Central memory CD4-positive, alpha-beta T cell (primary cell): ENCODE measurements at regions not wholly inside any gene's neighbourhood (a gene's known extent, or its start where the extent isn't known, plus 50 kb on each side); places are given as distances from the start of the nearest gene placed in this dataset.
"Not testable (repeated sequence)": the region's sequence is repeated elsewhere in the genome, so short reads cannot be mapped to it uniquely, and the experiment has no call there.

Source experiments
- DNase-seq: peaks from one replicate; pipeline ENCODE4 v3.0.0; 2022

DNA sequence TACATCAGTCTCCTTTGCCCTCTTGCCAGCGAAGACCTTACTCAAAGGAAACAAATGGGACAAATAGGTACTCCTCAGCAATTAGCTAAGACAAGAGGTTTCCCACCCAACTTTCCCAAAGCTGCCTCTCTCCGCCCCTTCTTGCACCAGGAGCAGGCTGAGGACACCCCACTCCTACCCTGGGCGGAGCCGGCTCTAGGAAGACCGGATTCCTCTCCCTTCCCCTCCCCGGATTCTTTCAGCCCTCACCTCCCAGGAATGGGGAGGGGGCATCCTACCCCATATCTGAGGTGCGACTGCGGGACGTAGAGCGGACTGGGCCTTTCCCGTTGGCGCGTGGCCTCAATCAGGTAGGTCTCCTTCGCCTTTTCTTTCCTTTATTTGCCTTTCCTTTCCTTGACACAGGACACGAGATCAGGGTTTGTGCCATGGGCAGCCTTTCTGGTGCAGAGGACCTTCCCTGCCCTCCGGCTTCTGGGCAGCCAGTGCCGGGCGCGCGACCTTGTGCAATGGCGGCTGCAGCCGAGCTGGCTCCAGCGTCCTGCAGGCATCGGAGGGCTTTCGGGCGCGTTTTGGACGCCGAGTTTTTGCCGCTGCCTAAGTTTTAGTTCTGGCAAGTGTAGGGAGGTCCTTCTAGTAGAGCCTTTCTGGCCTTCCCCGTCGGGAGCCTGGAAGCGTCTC lies 279.9 kb downstream of the PLS3 start:
- DNase-seq: not testable (repeated sequence)

- not testable (repeated sequence) for DNase-seq
Observed at GRCh38 chrX:115850986-115851385, 290.0 kb downstream of the PLS3 start.

DNA sequence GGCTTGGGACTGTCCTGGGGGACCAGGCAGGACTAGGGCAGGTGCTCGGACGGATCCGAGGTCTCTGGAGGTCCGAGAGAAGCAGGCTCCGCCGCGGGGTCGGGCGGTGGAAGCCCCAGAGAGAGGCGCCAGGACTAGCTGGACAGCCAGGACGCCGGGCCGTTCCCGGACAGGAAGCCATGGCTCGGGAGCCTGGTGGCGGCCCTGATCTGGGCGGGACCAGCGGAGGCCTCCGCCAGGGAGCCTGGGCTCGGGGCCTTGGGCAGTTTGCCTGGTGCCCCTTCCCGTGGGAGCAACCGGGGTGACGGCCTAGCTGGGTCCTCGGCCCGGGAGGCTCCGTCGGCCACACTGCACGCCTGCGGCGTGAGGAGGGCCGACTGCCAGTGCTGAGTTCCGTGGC lies 292.3 kb downstream of the PLS3 start:
- DNase-seq: not testable (repeated sequence)

- DNase-seq: not testable (repeated sequence)
Observed at GRCh38 chrX:115881170-115881569, 289.4 kb upstream of the AGTR2 start.

DNA sequence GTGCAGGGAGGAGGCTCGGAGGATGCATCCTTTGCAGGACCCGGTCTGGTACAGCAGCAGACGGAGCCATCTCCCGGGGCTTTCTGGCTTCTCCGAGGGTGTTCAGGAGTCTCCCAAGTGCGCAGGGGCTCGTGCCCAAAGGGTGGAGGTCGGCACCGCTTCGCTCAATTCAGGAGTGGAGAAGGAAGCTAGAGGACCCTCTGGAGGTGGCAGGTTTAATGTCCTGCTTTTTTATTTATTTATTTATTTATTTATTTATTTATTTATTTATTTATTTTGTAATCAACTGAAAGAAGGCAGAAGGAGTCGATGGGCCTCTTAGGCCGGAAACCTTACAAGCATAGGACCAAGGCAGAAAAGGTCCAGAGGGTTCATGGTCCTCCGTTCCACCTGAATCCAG lies 286.4 kb upstream of the AGTR2 start:
- not testable (repeated sequence) for DNase-seq

DNA sequence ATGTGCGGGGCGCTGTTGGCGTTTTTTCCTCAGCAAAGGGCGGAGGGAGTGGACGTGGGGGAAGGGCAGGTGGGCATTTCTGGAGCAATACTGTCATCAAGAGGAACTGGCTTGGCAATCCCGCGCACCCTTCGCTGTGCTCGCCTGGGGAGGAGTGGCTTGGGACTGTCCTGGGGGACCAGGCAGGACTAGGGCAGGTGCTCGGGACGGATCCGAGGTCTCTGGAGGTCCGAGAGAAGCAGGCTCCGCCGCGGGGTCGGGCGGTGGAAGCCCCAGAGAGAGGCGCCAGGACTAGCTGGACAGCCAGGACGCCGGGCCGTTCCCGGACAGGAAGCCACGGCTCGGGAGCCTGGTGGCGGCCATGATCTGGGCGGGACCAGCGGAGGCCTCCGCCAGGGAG lies 282.5 kb upstream of the AGTR2 start:
- DNase-seq: peak; percentile 95

GRCh38 chrX:115888519-115888918 lies 282.0 kb upstream of the AGTR2 start:
- not testable (repeated sequence) for DNase-seq

DNA sequence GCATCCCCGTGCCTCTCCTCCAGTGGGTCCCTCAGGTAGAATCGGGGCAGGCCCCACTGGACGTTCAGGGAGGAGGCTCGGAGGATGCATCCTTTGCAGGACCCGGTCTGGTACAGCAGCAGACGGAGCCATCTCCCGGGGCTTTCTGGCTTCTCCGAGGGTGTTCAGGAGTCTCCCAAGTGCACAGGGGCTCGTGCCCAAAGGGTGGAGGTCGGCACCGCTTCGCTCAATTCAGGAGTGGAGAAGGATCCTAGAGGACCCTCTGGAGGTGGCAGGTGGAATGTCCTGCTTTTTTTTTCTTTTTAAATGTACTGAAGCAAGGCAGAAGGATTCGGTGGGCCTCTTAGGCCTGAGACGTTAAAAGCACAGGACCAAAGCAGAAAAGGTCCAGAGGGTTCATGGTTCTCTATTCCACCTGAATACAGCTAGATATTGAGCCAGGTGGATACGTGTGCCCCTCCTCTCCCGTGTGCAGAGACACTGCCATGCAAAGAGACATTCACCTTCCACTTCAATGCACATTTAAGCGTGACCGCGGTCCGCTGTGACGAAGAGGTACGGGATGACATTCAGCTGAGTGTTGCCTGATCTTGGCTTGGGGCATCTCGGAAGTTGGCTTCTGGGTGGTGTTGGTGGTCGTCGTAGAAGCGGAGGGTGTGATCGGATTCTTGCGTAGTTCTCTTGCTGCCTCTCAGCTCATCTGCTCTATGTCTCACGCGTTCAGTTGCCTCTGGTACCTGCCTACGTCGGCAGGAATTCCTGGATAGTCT lies 281.2 kb upstream of the AGTR2 start:
- no peak for DNase-seq

GRCh38 chrX:115892056-115892708 lies 278.4 kb upstream of the AGTR2 start:
- no peak for DNase-seq

DNA sequence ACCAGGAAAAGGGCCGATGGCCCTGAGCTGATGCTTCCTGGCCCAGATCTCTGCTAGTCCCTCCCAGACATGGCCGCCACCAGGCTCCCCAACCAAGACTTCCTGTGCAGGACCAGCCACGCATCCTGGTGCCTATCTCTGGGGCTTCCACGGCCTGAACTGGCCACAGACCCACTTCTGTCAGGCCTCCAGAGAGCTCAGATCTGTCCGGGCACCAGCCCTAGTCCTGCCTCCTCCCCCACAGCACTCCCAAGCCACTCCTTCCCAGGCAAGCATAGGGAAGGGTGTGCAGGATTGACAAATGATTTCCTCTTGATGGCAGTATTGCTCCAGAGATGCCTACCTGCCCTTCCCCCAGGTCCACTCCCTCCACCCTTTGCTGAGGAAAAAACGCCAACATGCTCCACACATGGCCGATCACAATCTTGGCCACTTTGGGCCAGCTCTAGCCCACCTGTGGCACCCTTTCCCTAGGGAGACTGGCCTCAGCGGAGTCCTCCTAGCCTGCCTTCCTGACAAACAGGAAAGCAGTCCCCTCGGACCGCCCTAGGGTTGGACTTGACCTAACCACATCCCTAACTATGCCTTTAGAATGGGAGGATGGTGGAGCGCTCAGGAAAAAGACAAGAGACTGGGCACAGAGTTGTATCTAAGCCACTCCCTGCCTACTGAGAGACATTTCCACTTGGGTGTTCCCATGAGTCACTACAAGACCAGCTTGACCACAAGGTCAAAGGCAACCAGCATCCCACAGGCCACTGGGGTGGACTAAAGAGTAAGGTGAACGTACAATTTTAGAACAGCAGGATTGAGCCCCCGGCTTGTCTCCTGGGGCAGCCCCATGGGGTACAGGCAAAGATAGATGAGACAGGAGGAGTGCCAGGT lies 277.5 kb upstream of the AGTR2 start:
- peak; percentile 71 for DNase-seq

GRCh38 chrX:115894087-115894486 lies 276.5 kb upstream of the AGTR2 start:
- DNase-seq: no peak

- DNase-seq: no peak
Observed at GRCh38 chrX:115895678-115896329, 274.7 kb upstream of the AGTR2 start.

- no peak for DNase-seq
Observed at GRCh38 chrX:115896362-115896761, 274.2 kb upstream of the AGTR2 start.

- DNase-seq: no peak
Observed at GRCh38 chrX:115897956-115898355, 272.6 kb upstream of the AGTR2 start.

- peak; percentile 79 for DNase-seq
Observed at GRCh38 chrX:115898382-115899001, 272.1 kb upstream of the AGTR2 start.

GRCh38 chrX:115900425-115900824 lies 270.1 kb upstream of the AGTR2 start:
- DNase-seq: no peak

DNA sequence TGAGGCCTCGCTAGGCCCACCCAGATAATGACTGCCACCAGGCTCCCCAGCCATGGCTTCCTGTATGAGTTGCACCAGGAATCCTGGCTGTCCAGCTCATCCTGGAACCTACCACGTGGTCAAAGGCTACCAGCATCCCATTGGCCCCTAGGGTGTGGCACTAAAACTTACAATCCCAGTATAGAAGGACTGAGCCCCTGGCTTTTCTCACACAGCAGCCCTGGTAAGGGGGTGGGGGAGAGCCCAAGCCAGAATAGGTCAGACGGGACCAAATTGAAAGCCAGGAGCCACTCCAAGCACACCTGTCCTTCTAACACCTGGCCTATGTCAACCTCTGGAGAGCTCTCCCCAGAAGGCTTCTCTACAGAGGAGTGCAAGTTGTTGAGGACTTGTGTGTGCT lies 269.3 kb upstream of the AGTR2 start:
- no peak for DNase-seq

DNA sequence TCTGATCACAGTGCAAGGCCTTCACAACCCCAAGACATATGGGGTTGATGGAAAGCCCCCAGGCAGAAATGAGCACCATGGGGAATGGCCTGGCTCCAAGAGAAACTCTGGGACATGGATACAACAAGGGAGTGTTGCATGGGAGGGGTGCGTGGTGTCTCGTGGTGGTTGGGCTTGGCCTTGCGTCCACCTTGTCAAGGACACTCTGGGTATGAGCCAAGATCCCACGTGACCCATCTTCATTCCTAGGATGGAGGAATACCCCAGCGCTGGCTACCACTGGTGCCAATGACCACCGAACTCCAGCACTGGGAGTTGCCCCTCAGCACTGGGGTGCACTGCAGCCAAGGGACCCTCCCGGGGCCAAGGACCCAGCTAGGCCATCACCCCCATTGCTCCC lies 267.5 kb upstream of the AGTR2 start:
- no peak for DNase-seq

GRCh38 chrX:115906276-115906675 lies 264.3 kb upstream of the AGTR2 start:
- no peak for DNase-seq

DNA sequence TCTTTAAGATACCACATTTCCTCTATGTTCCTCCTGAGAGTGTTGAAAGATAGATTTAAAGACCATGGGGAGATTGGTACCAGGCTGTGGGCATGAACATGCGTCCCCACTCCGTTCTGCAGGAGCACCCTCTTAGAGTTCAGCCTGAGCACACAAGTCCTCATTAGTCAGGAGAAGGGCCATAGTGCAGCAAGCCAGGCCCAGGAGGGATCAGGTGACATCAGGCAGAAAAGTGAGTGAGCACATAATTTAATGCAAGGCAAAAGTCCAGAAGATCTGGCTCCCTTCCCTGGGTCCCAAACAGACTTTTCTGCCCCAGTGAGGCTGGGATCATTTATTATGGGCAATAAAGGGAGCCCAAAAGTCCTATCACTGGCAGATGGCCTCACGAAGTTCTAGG lies 263.7 kb upstream of the AGTR2 start:
- DNase-seq: no peak

DNA sequence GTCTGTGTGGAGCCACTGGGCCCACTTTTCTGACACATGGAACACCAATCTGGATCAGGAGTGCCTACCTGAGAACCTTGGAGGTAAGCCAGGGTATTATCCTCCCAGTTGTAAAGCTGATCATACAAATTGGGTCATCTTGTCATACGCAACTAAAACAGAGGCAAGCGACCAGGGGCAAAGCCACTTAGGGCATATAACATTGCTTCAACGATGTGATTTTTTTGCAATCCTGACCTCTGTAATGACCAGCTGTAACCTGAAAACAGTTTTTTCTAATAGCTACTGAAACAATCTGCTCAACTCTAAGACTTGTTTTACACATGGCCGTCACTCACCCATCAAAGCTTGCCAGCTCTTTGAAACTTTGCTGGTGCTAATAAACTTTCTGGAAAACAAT lies 261.5 kb upstream of the AGTR2 start:
- no peak for DNase-seq

- DNase-seq: no peak
Observed at GRCh38 chrX:115911967-115912366, 258.6 kb upstream of the AGTR2 start.
